Gastroesophageal sphincter (tissue), 3 donors: ENCODE measurements at regions not wholly inside any gene's neighbourhood (a gene's known extent, or its start where the extent isn't known, plus 50 kb on each side); places are given as distances from the start of the nearest gene placed in this dataset.

ENCODE experiments used
- EP300 ChIP-seq: sonication (generic); formaldehyde crosslinking; IDR thresholded peaks from one replicate; pipeline ENCODE4 v1.6.1; 2017; ENCODE audit warnings: antibody characterized with exemption, mild to moderate bottlenecking
- POLR2A ChIP-seq, 2 donors: fragments of 450-650 bp; IDR thresholded peaks; one replicate each; pipeline ENCODE4 v1.6.1; 2017; ENCODE audit warnings: antibody characterized with exemption in 2 of 2, mild to moderate bottlenecking in 2 of 2, moderate library complexity in 1 of 2
- POLR2AphosphoS5 ChIP-seq: sonication (generic); formaldehyde crosslinking; IDR thresholded peaks from one replicate; pipeline ENCODE4 v1.6.1; 2017; ENCODE audit warnings: antibody characterized with exemption
- TF ChIP-seq, protein P1 (sequence below), 4 experiments: fragments of 200-600 bp in 2 of 4; fragments of 450-650 bp in 2 of 4; sonication (generic) in 1 of 4; IDR thresholded peaks; one replicate each; pipeline ENCODE4 v1.5.1; 2017 to 2019; ENCODE audit warnings: antibody characterized with exemption in 4 of 4, mild to moderate bottlenecking in 2 of 4, moderate library complexity in 2 of 4

DNA sequence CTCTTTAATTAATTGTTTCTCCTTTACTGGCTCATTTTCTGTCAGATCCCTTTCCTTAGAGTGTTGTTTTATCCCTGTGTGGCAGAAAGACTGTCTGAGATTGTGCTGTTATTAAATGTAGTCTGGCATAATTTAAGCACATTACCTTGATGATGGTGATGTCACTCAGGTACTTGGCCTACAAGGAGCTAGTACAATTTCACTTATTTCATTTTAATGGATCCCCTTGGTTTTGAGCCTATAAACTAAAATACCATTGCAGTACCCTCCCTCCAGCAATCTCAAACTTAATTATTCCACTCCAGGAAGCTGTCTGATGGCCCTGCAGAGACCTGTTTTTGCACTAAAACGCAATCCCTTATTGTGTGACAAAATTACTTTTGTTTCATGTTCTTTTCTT lies 968.6 kb downstream of the ADGRL3 start:
- TF ChIP-seq POLR2A (IDR thresholded peaks at IDR 0.05), result no peak
- TF ChIP-seq, protein P1, sequence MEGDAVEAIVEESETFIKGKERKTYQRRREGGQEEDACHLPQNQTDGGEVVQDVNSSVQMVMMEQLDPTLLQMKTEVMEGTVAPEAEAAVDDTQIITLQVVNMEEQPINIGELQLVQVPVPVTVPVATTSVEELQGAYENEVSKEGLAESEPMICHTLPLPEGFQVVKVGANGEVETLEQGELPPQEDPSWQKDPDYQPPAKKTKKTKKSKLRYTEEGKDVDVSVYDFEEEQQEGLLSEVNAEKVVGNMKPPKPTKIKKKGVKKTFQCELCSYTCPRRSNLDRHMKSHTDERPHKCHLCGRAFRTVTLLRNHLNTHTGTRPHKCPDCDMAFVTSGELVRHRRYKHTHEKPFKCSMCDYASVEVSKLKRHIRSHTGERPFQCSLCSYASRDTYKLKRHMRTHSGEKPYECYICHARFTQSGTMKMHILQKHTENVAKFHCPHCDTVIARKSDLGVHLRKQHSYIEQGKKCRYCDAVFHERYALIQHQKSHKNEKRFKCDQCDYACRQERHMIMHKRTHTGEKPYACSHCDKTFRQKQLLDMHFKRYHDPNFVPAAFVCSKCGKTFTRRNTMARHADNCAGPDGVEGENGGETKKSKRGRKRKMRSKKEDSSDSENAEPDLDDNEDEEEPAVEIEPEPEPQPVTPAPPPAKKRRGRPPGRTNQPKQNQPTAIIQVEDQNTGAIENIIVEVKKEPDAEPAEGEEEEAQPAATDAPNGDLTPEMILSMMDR (IDR thresholded peaks at IDR 0.05), result no peak
- TF ChIP-seq EP300, result no peak
- TF ChIP-seq POLR2AphosphoS5, result no peak
